PFSK-1 (cell line): ENCODE measurements at regions not wholly inside any gene's neighbourhood (a gene's known extent, or its start where the extent isn't known, plus 50 kb on each side); places are given as distances from the start of the nearest gene placed in this dataset.

Experiments used
- FOXP2 ChIP-seq: optimal IDR thresholded peaks from 2 replicates; pipeline ENCODE3; 2011; ENCODE audit warnings: borderline replicate concordance, control low read depth, inconsistent platforms; ENCODE audit not compliant: insufficient read depth; ENCODE audit errors: extremely low read length, extremely low read depth
- SIN3A ChIP-seq: IDR thresholded peaks from 2 replicates; pipeline ENCODE4 v1.6.1; 2012; ENCODE audit warnings: mild to moderate bottlenecking, low read length, moderate library complexity, borderline replicate concordance; ENCODE audit not compliant: insufficient read depth
- TAF1 ChIP-seq: IDR thresholded peaks from 2 replicates; pipeline ENCODE4 v1.6.1; 2012; ENCODE audit warnings: low read length, control low read depth, borderline replicate concordance; ENCODE audit not compliant: insufficient read depth

DNA sequence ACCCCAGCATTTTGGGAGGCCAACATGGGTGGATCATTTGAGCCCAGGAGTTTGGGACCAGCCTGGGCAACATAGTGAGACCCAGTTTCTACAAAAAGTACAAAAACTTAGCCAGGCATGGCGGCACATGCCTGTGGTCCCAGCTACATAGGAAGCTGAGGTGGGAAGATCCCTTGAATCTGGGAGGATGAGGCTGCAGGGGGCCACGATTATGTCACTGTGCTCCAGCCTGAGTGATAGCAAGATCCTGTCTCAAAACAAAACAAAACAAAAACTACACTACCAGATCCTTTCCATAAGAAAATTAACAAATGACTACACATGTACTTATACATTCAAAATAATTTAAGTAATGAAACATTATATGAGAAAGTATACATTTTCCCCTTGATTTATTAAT is 116.4 kb upstream of the KLF6 start:
- no peak for TF ChIP-seq SIN3A
- TF ChIP-seq TAF1, result no peak
- no peak for TF ChIP-seq FOXP2
